Activated CD4-positive, alpha-beta T cell treated with anti-CD3 and anti-CD28 coated beads, Interleukin-2, amount 50 U/mL, for 48 hours (primary cell): ENCODE measurements at regions not wholly inside any gene's neighbourhood (a gene's known extent, or its start where the extent isn't known, plus 50 kb on each side); places are given as distances from the start of the nearest gene placed in this dataset.
"Not testable (repeated sequence)": the region's sequence is repeated elsewhere in the genome, so short reads cannot be mapped to it uniquely, and the experiment has no call there.

ENCODE experiments used
- DNase-seq, 2 experiments: peaks; one replicate each; pipeline ENCODE4 v3.0.0-alpha.2; 2020

GRCh38 chr18:68427951-68428401 is 286.9 kb downstream of the TMX3 start:
- no peak for DNase-seq

DNA sequence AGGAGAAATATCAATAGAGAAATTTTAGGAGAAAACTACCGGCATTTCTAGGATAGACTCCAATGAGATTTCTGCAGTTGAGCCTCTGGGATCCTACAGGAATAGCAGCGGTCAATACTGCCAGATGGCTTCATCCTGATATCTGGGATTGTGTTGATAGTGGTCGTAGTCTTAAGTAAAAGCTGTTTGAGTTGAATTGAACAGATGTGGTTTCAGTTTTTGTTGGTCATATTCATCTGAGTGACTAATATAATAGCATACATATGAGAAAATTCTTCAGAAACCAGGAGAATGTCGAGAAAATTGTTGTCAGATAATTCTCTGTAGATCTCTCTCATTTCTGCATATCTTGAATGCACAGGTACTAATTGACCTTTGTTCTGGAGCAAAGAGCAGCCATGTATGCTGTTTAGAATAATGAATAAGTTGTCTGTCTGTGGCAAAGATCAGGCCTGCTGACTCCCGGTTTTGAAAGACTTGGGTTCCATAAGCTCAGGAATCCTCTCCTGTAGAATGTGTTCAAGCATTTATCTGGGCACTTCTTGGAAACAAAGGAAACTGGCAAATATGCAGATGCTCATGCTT is 288.1 kb downstream of the TMX3 start:
- no peak for DNase-seq

DNA sequence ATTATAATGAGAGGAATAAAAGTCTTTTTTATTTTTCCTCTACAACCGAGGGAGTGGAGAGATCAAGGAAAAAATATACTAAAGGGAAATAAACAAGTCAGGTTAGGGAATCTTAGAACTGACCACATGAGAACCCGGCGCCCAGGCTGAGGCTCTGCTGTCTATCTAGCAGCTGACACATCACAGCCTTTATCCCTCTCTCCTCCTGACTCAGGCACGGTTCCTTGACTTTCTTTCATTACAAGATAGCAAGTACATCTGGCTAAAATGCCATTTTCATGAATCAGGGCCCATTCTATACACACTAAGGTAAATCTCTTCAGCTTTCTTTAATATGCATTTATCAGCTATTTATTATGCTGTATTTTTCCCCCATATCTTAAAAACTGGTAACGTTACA is 296.0 kb downstream of the TMX3 start:
- no peak for DNase-seq

DNA sequence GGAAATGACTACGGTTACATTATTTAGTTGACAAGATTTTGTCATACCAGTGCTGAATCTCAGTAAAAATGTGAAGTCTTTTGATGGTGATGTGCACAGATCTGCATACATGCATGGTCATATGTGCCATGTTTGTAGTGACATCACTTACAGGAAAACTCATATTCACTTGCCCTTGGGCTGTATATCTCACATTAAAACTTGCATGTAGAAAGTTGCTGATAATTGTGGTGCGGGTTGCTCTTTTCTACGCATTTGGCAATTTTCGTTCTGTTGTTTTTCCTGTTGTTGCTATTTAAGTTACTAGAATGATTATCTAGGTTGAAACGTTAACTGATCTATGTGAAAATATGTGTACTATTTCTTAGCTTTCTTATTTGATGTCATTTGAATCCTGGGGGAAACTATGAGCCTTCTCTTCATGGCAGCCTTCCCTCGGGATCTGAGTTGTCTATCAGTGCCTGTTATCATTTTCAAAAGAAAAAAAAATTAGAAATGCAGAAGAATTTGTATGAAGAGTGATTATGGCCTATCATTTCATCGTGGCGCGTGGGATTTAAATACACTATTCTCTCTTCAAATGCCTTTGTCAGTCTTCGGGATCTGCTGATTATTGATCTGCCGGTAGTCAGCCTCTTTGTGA is 296.6 kb downstream of the TMX3 start:
- DNase-seq, result no peak

DNA sequence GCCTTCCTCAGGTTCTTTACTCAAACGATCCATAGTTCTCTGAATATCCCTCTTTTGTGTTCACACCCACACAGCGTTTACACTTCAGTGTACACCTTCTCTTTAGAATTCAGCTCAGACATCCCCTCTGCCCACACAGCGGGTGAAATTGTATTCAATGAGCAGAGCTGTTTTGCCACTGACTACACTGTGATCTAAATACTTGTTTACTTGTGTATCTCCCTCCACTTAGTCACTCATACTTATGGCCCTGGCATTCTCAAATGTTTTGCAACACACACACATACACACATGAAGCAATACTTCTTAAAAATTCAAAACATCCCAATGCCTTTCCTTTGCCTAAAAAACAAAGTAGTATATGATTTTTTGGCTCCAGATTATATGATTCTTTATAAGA is 297.1 kb downstream of the TMX3 start:
- DNase-seq, result no peak

DNA sequence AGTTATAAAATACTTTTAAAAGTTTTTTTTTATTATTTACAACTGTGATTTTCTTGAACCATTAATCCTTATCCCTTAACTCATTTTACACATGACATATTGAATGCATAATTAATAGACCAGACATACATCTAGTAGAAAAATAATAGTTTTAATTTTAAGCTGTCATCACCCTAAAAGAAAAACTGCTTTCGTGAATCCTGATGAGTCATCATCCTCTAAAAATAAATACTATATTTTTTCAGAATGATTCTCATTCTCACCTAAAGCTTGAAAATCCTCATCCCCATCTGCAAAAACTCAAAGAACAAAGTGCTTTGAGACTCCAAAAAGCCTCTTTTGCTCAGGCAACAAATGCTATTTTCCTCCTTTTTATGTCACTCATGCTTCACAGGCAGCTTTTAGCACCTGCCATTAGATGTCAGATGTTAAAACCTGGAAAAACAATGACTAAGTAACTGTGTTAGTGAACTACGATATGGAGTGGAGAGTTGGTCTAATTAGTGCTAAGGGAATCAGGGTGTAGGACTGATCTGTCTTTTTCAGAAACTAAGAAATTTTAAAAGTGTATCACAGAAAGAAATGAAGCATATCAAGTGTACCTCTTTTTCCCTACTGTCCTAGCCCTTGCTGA is 297.6 kb downstream of the TMX3 start:
- DNase-seq, result no peak

- no peak for DNase-seq
These were observed 300.5 kb downstream of the TMX3 start for GRCh38 chr18:68414407-68414806.

GRCh38 chr18:68409576-68409975 is 305.3 kb downstream of the TMX3 start:
- no peak for DNase-seq

- DNase-seq, result no peak
These were observed 308.1 kb downstream of the TMX3 start for GRCh38 chr18:68406761-68407160.

DNA sequence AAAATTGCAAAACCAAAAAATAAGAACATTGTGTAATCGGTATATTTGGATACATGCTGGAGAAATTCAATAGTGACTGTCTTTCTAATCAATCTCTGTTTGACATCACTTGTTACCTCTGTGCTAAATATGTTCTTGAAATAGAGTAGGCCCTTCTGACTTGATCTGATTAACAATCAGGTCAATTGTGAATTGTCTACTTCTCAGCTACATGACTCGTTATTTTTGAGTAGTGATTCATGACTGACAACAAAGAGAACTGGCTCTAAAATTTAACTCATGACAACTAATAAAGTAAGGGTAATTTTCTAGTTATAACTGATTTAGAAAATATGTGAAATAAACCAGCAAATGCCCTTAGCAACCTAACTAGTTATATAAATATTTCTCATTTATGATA is 312.1 kb downstream of the TMX3 start:
- no peak for DNase-seq

DNA sequence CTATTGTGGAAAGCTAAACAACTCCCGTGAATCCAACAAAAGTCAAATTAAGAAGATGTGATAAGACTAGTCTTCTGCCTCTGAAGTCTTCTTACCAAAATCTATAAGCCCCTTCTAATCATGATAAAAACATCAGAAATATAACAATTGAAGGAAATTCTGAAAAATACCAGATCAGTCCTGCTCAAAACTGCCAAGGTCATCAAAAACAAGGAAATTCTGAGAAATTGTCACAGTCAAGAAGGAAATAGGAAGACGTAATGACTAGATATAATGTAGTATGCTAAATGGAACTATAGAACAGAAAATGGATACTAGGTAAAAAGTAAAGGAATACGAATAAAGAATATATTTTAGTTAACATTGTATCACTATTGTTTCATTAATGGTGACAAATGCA is 314.0 kb downstream of the TMX3 start:
- DNase-seq, result no peak

GRCh38 chr18:68399721-68400120 is 315.2 kb downstream of the TMX3 start:
- no peak for DNase-seq

GRCh38 chr18:68397241-68398035 is 317.5 kb downstream of the TMX3 start:
- DNase-seq, result no peak

- no peak for DNase-seq
These were observed 320.2 kb downstream of the TMX3 start for GRCh38 chr18:68394705-68395104.

DNA sequence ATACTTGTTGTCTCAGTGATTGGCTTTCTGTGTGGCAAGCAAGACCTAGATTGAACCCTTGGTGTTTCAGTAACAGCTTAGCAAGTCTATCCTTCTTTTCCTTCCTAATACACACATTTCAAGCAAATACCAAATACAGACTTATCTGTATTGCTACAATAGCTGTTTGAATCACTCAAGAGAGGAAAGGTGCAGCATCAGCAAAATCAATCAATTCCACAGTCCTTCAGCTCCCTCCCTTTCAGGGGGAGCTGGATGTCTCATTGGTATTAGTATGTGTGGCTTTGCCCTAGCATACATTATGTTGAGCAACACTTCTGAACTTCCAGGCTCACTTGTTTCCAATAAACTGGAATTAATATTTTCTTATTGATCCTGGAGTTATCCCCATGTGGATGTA is 323.1 kb downstream of the TMX3 start:
- DNase-seq, result no peak

DNA sequence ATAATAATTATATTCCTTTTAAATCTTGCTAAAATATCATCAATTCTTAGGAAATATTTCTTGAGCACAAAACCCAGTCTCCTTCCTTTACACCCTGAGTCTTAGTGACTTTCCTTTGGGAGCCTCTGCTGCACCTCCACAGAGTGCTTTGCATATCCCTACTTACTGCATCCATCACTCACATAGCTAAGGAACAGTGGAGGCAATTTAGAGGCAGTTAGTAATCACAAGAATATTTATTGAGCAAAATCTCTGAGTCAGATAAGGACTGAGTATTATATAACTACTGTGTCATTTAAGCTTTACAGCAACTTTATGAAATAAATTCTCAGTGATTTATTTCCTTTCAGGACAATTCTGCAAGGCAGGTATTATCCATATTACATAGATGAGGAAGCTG is 327.7 kb downstream of the TMX3 start:
- no peak for DNase-seq

- DNase-seq, result not testable (repeated sequence)
These were observed 330.9 kb downstream of the TMX3 start for GRCh38 chr18:68383979-68384378.

DNA sequence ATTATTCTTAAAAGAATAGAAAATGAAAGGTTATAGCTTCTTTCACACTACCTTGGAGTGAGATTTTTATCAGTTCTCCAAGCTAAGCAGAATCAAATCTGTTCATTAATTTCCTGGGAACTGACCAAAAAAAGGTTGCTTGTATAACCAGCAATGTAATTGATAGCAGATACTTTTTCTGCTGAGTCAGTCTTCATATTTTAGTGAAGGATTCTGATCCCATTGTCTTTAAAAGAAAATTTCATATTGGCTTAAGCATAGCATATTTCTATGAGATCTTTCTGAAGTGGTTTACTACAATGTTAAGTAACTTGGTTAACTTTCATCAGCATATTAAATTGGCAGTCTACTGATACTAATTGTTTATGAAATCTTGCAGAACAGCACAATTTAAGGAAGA is 338.0 kb downstream of the TMX3 start:
- no peak for DNase-seq

DNA sequence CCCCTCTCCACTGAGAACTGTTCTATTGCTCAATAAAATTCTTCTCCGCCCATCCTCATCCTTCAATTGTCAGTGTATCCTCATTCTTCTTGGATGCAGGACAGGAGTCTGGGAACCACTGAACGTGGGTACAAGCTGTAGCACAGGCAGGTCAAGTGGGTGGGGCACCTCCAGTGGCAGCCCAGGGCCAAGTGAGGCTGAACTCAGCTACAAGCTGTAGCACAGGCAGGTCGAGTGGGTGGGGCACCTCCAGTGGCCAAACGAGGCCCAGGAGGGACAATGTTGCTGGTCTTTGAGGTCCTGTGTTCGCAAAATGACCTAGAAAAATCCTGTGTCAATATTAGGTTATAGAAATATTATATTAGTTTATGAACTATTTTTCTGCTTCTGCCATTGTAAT is 352.0 kb downstream of the TMX3 start:
- no peak for DNase-seq

DNA sequence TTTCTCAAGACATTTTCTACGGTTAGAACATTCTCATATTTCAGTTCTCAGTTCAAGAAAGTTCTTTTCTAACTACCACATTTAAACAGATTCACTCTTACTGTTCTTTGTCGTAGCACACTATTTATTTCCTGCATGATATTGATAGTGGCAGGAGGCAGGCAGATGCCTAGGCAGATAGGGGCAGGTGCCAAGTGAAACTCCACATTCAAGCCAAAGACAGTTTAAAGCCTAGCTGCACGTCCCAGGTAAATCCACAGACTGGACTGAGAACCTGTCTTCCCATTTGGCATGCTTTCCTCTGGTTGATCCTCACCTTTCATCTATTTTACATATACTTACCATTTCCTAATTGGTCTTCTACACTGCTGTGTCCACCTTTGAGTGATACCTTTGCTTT is 359.3 kb downstream of the TMX3 start:
- DNase-seq, result no peak

GRCh38 chr18:68354176-68354575 is 360.7 kb downstream of the TMX3 start:
- DNase-seq, result no peak

- DNase-seq, result no peak
These were observed 372.8 kb downstream of the TMX3 start for GRCh38 chr18:68342039-68342659.

DNA sequence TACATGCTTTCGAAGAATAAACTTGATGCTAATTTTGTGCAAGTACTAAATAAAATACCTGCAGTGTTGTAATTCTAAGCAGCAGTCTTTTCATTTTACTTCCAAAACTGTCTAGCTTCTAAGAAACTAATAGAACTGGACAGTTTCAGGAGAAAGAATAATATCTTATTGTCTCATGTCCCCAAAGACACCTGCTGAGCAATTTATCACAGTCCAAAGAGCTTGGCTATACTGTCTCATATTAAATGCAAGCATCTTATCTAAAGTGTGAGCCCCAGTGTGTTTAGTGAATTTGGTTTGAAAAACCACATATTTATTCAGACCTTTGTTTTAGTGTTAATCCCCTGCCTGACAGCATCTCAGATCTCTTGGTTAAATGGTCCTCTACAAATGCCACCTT is 374.3 kb downstream of the TMX3 start:
- DNase-seq, result no peak
